ENCODE measurements at regions not wholly inside any gene's neighbourhood (a gene's known extent, or its start where the extent isn't known, plus 50 kb on each side); places are given as distances from the start of the nearest gene placed in this dataset.

GRCh38 chr12:131486451-131487230, 224.2 kb upstream of the SFSWAP start:
- TF ChIP-seq CREB1 (IDR thresholded peaks at IDR 0.05) (no peak), KDM1A (IDR thresholded peaks at IDR 0.05; ENCODE audit: borderline replicate concordance, low read length) (no peak), TBP (IDR thresholded peaks at IDR 0.05; ENCODE audit: low read depth, low read length) (no peak), SIRT6 (IDR thresholded peaks at IDR 0.05; ENCODE audit: low read length) (no peak), JUN (IDR thresholded peaks at IDR 0.05; ENCODE audit: low read depth, low read length) (peak; percentile 50; the same call in 1 of the 2 replicates), POLR2A (IDR thresholded peaks at IDR 0.05; ENCODE audit: control extremely low read depth in 1 of 2, low read depth in 2 of 2, low read length in 2 of 2) (no peak), SIX5 (IDR thresholded peaks at IDR 0.05; ENCODE audit: low read depth, low read length) (no peak), CHD1 (IDR thresholded peaks at IDR 0.05; ENCODE audit: low read depth, low read length) (no peak), JUND (IDR thresholded peaks at IDR 0.05; ENCODE audit: low read length) (peak; percentile 69)
- H2BK5ac ChIP-seq (ENCODE audit: low read depth, low read length): no peak overlapping the region
- 61% methylated on average over 5 of the region's 5 CpGs; no CpG with 5 or more reads in 1 of the 2 experiments for WGBS, 2 experiments (ENCODE audit: extremely low coverage in 1 of 2, insufficient coverage in 1 of 2, insufficient read length in 1 of 2, insufficient replicate concordance in 2 of 2, low coverage in 1 of 2, low lambda C conversion rate in 2 of 2, missing lambda C conversion rate in 1 of 2)
- no peaks in the 10 kb centered on the region for H3K79me2 ChIP-seq (ENCODE audit: control insufficient read depth in 1 of 2, insufficient read depth in 2 of 2, low read length in 2 of 2)
- H3K9ac ChIP-seq (replicated peaks in 1 of 4; ENCODE audit: extremely low read depth in 1 of 4, low read depth in 3 of 4, low read length in 3 of 4): no peak overlapping the region
- no peak overlapping the region for H2BK12ac ChIP-seq (ENCODE audit: low read depth, low read length)
- no peak overlapping the region for H3K27ac ChIP-seq (ENCODE audit: low read depth, low read length)
- no peak overlapping the region for H4K8ac ChIP-seq (ENCODE audit: extremely low read depth, insufficient read depth, low read length)
- no peak overlapping the region for H3K4me2 ChIP-seq (ENCODE audit: insufficient read depth in 1 of 2, low read depth in 2 of 2, low read length in 2 of 2)
- H3K4me3 ChIP-seq (ENCODE audit: extremely low read depth in 1 of 4, insufficient read depth in 2 of 4, low read depth in 3 of 4, low read length in 4 of 4): no peak overlapping the region
- no peaks in the 10 kb centered on the region for H3K4me1 ChIP-seq (replicated peaks in 1 of 4; ENCODE audit: control insufficient read depth in 3 of 4, insufficient read depth in 4 of 4, low read length in 3 of 4)
- H3K79me1 ChIP-seq (ENCODE audit: low read depth, low read length): no peaks in the 10 kb centered on the region
- no peak overlapping the region for H2BK15ac ChIP-seq (ENCODE audit: low read length)
- H4K20me1 ChIP-seq (replicated peaks in 1 of 2; ENCODE audit: control insufficient read depth in 1 of 2, insufficient read depth in 2 of 2, low read length in 2 of 2): no peaks in the 10 kb centered on the region
- DNase-seq (ENCODE audit: low read depth in 1 of 2, low spot score in 2 of 2) (no peak), FAIRE-seq (peak; percentile 42)
- H3K56ac ChIP-seq (replicated peaks; ENCODE audit: insufficient read length, low read depth, low read length): no peak overlapping the region
- H2BK120ac ChIP-seq (replicated peaks; ENCODE audit: low read depth, low read length): no peak overlapping the region
- ChIA-PET POLR2A (ENCODE audit: partially characterized antibody) (no interaction called here), CTCF (ENCODE audit: partially characterized antibody) (interaction anchor here (1.5 kb wide), 1 partner anchor 88 kb away, joined by 3 read pairs; no protein-coding TSS in a partner anchor)
- no peak overlapping the region for H4K5ac ChIP-seq (ENCODE audit: insufficient read length, low read depth, low read length)
- H4K91ac ChIP-seq (replicated peaks; ENCODE audit: insufficient read length, low read length): no peak overlapping the region
- H2AK5ac ChIP-seq (ENCODE audit: low read depth, low read length): no peak overlapping the region
- H3K18ac ChIP-seq (ENCODE audit: extremely low read depth, low read length): no peak overlapping the region
- no peaks in the 10 kb centered on the region for H3K9me3 ChIP-seq (ENCODE audit: insufficient read depth in 2 of 2, low read depth in 1 of 2, low read length in 1 of 2)
- H2AFZ ChIP-seq (ENCODE audit: low read length): no peak overlapping the region
- no peak overlapping the region for H3K23ac ChIP-seq (ENCODE audit: insufficient read length)
- H3K14ac ChIP-seq (ENCODE audit: insufficient read length): no peak overlapping the region
- H2BK20ac ChIP-seq (ENCODE audit: low read length): no peak overlapping the region
- H3K23me2 ChIP-seq (ENCODE audit: low read depth, low read length): peaks cover 4% of the 10 kb centered on the region; the same call in 1 of the 2 replicates
- no peaks in the 10 kb centered on the region; a peak in 1 of 7 replicates for H3K27me3 ChIP-seq (replicated peaks in 1 of 4; ENCODE audit: control insufficient read depth in 3 of 4, extremely low read depth in 1 of 4, insufficient read depth in 3 of 4, low read length in 3 of 4)
- no peak overlapping the region for H3K4ac ChIP-seq (replicated peaks; ENCODE audit: insufficient read length, low read depth, low read length)
- no peaks in the 10 kb centered on the region; a peak in 1 of 8 replicates for H3K36me3 ChIP-seq (ENCODE audit: control insufficient read depth in 2 of 4, insufficient read depth in 4 of 4, low read length in 3 of 4)

Measured in H1 (cell line).